ENCODE measurements at regions not wholly inside any gene's neighbourhood (a gene's known extent, or its start where the extent isn't known, plus 50 kb on each side); places are given as distances from the start of the nearest gene placed in this dataset.

GRCh38 chr11:134476435-134477021 lies 64.5 kb upstream of the B3GAT1 start:
- TF ChIP-seq CTCF (IDR thresholded peaks at IDR 0.05; ENCODE audit: insufficient read depth, low read depth, low read length) = no peak
- TF ChIP-seq EZH2 (IDR thresholded peaks at IDR 0.05; ENCODE audit: insufficient read depth, low read length) = no peak

Data from astrocyte (in vitro differentiated cells and primary cell).